NCI-H1436 (cell line): ENCODE measurements at regions not wholly inside any gene's neighbourhood (a gene's known extent, or its start where the extent isn't known, plus 50 kb on each side); places are given as distances from the start of the nearest gene placed in this dataset.
"Not testable (repeated sequence)": the region's sequence is repeated elsewhere in the genome, so short reads cannot be mapped to it uniquely, and the experiment has no call there.

Source experiments
- DNase-seq: peaks from one replicate; lab custom pipeline; 2025; lab: John Stamatoyannopoulos, UW

GRCh38 chr7:125247514-125248098 lies 318.0 kb upstream of the POT1 start:
- no peak for DNase-seq

- no peak for DNase-seq
These were observed 317.1 kb upstream of the POT1 start for GRCh38 chr7:125246706-125247105.

GRCh38 chr7:125241548-125241947 lies 311.9 kb upstream of the POT1 start:
- no peak for DNase-seq

- no peak for DNase-seq
These were observed 293.0 kb upstream of the POT1 start for GRCh38 chr7:125222596-125222995.

- no peak for DNase-seq
These were observed 288.5 kb upstream of the POT1 start for GRCh38 chr7:125218076-125218475.

- no peak for DNase-seq
These were observed 271.4 kb upstream of the POT1 start for GRCh38 chr7:125201002-125201401.

GRCh38 chr7:125197731-125198393 lies 268.2 kb upstream of the POT1 start:
- DNase-seq, result peak; percentile 54

- DNase-seq, result no peak
These were observed 265.5 kb upstream of the POT1 start for GRCh38 chr7:125195156-125195555.

GRCh38 chr7:125193263-125193662 lies 263.6 kb upstream of the POT1 start:
- DNase-seq, result no peak

- no peak for DNase-seq
These were observed 255.2 kb upstream of the POT1 start for GRCh38 chr7:125184801-125185200.

- DNase-seq, result not testable (repeated sequence)
These were observed 252.1 kb upstream of the POT1 start for GRCh38 chr7:125181569-125182267.

GRCh38 chr7:125173571-125173970 lies 243.9 kb upstream of the POT1 start:
- DNase-seq, result no peak

GRCh38 chr7:125169088-125169487 lies 239.5 kb upstream of the POT1 start:
- no peak for DNase-seq

- DNase-seq, result no peak
These were observed 225.3 kb upstream of the POT1 start for GRCh38 chr7:125154930-125155329.

- no peak for DNase-seq
These were observed 219.5 kb upstream of the POT1 start for GRCh38 chr7:125149151-125149550.

- DNase-seq, result no peak
These were observed 217.4 kb upstream of the POT1 start for GRCh38 chr7:125147047-125147446.

GRCh38 chr7:125136755-125137532 lies 207.3 kb upstream of the POT1 start:
- DNase-seq, result no peak

- no peak for DNase-seq
These were observed 206.7 kb upstream of the POT1 start for GRCh38 chr7:125136341-125136740.

GRCh38 chr7:125130173-125130572 lies 200.5 kb upstream of the POT1 start:
- DNase-seq, result no peak

GRCh38 chr7:125127304-125127703 lies 197.7 kb upstream of the POT1 start:
- DNase-seq, result no peak

GRCh38 chr7:125126376-125126775 lies 196.8 kb upstream of the POT1 start:
- no peak for DNase-seq

GRCh38 chr7:125125315-125125714 lies 195.7 kb upstream of the POT1 start:
- DNase-seq, result no peak

GRCh38 chr7:125122173-125122572 lies 192.5 kb upstream of the POT1 start:
- peak; percentile 14 for DNase-seq
